GM18873 (cell line): ENCODE measurements at regions not wholly inside any gene's neighbourhood (a gene's known extent, or its start where the extent isn't known, plus 50 kb on each side); places are given as distances from the start of the nearest gene placed in this dataset.

Experiments
- ATAC-seq: cut with Tn5 transposase; IDR thresholded peaks from one replicate; pipeline ENCODE4 v1.9.1; 2021; ENCODE audit warnings: mild to moderate bottlenecking, moderate library complexity, moderate number of reproducible peaks; ENCODE audit not compliant: unreplicated experiment, low FRiP score

DNA sequence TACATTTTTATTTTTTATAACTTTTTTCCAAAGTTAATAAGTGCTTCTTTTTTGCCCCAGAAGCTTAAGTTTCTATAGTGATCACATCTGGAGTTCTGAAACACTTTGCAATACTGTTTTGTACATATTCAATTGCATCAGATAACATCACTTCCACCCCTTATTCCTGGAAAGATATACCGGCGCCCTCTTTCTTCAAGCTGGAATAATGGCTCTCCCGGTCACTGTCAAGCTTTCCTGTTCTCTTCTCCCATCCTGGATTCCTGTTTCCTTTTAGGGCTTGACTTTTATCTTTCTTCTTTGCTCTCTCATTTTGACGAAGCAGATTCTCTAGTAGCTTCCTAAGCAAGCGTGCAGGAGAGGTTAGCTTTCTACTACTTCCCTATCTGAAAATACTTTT, 1866.8 kb downstream of the MRPL39 start:
- ATAC-seq = no peak

- no peak for ATAC-seq
Observed at GRCh38 chr21:23732776-23733175, 1874.5 kb downstream of the MRPL39 start.

- no peak for ATAC-seq
Observed at GRCh38 chr21:23729331-23729730, 1878.0 kb downstream of the MRPL39 start.

- ATAC-seq = no peak
Observed at GRCh38 chr21:23725576-23725975, 1881.7 kb downstream of the MRPL39 start.

GRCh38 chr21:23718446-23719285, 1888.6 kb downstream of the MRPL39 start:
- no peak for ATAC-seq

GRCh38 chr21:23712166-23712565, 1895.1 kb downstream of the MRPL39 start:
- no peak for ATAC-seq

DNA sequence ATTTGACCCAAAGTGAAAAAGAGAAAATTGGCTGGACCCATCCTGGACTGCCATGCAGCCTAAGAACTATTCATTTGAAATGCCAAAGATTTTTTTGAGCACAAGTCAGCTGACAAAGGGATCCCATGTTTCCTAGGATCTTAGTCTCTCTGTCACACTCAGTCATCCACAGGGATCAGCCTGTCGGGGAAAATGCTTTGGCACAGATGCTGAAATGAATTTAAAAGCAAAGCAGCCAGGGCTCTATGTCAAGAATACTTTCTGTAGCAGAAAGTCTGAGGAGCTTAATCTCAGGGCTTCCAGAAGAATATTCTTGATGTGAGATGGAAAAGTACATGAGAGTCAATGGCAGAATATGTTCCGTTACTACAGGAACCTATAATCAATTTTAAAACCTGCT, 1900.8 kb downstream of the MRPL39 start:
- ATAC-seq = no peak

DNA sequence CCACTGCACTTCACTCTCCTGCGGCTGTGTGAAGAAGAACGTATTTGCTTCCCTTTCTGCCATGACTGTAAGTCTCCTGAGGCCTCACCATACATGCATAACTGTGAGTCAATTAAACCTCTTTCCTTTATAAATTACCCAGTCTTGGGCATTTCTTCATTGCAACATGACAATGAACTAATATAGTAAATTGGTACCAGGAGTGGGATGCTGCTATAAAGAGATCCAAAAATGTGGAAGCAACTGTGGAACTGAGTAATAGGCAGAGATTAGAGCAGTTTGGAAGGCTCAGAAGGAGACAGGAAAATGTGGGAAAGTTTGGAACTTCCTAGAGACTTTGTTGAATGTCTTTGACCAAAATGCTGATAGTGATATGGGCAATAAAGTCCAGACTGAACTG, 1907.9 kb downstream of the MRPL39 start:
- ATAC-seq = no peak

DNA sequence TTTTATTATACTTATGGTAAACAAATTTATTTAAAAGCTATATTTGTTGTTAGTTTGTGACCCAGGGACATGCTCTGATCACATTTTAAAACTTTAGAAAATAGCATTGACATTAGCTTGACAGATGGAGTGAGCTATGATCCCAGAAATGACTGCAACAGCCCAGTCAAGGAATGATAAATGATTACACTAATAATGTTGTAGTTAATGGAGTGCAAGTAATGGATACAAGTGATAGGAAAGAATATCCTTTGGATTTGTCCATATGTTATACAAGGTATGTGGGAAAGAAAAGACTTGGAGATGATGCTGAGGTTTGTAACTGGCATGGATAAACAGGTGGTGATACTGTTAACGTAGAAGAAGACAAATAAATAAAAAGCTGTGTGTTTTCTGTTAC, 1908.7 kb downstream of the MRPL39 start:
- ATAC-seq = no peak

- no peak for ATAC-seq
Observed at GRCh38 chr21:23695443-23695842, 1911.8 kb downstream of the MRPL39 start.

- no peak for ATAC-seq
Observed at GRCh38 chr21:23694390-23694789, 1912.9 kb downstream of the MRPL39 start.

- ATAC-seq = no peak
Observed at GRCh38 chr21:23690316-23690715, 1917.0 kb downstream of the MRPL39 start.

GRCh38 chr21:23686737-23687523, 1920.4 kb downstream of the MRPL39 start:
- ATAC-seq = no peak

DNA sequence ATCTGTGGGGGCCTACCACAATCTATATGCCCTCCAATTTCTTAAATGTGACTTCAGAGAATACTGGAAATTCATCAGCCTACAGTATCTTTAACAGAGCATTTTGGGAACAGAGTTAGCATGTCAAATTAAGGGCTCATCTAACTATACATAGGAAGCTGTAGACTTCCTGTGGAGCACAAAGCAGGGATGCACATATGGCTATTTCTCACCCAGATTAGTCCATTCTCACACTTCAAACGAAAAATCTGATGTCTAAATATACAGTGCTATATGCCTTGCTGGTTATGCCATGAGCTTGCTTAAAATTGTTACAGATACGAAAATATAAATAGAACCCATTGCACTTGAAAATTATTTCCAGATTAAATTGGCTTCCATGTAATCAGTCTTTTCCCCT, 1922.8 kb downstream of the MRPL39 start:
- ATAC-seq = no peak

DNA sequence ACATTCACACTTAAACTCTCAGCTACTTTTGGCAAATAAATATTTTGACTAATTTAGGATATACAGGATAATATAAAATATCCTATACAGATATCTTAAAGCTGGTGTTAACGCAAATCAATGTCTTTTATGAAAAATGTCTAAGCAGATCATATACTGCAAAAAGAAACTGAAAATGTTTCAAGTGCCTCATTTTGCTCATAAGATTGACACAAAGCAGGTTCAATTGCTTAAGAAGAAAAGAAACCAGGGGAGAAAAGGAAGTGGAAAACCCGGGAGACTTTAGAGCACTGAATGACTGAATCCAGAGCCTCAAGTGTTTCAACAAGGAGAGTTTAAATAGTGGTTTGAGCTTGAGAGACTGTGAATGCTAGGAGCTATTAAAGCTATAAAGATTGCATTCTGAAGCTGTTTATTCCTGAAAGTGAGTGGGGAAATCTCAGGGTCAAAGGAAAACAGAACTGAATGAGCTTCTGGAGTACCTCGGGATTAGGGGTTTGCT, 1943.0 kb downstream of the MRPL39 start:
- ATAC-seq = no peak

DNA sequence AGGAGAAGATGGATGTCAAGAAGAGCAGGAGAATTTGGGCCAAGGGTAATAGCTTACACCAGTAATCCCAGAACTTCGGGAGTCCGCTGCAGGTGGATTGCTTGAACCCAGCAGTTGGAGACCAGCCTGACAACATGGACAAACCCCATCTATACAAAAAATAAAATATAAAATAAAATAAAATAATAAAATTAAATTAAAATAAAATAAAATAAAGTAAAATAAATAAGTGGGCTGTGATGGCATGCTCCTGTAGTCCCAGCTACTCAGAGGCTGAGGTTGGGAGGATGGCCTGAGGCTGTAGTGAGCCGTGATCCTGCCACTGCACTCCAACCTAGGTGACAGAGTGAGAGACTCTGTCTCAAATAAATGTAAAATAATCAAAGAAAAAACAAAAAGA, 1946.7 kb downstream of the MRPL39 start:
- no peak for ATAC-seq

GRCh38 chr21:23644768-23645167, 1962.5 kb downstream of the MRPL39 start:
- ATAC-seq = no peak

DNA sequence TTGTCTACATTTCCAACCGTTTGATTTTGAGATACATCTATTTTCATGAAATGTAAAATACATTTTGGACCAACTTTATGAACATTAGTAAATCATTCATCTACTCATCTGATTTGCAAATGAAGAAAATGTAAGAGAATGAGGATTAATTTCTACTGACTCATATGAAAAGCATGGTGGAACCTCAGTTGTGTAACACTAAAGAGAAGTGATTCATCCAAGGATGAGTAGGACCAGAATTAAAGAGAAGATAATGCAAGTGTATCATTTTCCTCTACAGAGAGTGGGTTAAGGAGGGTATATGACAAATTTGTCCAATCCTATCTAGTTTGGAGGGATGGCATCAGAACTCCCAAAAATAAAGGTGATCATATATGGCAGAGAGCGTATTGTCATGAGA, 1967.6 kb downstream of the MRPL39 start:
- ATAC-seq = no peak

DNA sequence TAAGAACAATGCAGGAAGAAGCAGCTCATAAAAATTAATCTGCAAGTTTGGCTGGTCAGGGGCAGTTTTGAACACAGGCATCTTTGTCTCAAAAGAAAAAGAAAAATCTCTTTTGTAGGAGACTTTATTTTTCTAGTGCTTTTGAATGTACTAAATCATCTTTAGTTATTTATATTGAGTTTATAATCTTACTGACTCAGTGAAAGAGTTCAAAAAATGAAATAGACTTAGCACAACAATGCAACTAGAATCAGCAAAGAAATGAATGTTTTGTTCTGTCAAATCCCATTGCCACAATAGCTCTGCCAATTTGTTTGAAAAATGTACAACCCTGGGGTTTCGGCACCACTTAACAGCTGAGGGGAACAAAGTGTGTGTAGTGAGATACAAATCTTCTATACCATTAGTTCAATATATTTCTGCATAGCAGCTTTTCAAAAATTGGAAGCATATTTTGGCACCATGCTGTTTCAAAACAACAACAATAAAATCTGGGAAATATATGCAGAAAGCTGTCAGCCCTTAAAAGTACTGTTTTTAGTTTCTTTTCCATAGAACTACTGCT, 1969.1 kb downstream of the MRPL39 start:
- ATAC-seq = no peak

DNA sequence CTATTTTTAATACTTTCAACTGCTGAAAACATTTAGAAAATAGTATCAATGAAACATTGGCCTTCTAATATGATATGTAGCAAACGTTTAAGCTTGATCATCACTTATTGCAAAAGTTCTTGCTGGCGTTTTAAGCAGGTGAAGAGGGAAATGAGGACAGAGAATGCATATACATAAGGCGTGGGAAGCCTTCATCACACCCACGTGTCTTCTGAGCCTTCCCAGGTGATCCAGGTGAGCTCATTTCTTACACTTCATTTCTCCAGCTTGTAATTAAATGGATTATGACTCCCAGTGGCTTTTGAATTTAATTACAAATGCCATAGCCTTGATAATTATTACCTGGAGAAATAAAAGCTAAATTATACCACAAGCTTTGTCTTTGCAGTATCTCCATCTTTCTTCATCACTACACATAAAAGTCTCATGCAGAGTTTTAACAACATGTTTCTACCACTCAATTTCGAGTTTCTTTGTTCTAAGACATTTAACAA, 1973.8 kb downstream of the MRPL39 start:
- no peak for ATAC-seq

DNA sequence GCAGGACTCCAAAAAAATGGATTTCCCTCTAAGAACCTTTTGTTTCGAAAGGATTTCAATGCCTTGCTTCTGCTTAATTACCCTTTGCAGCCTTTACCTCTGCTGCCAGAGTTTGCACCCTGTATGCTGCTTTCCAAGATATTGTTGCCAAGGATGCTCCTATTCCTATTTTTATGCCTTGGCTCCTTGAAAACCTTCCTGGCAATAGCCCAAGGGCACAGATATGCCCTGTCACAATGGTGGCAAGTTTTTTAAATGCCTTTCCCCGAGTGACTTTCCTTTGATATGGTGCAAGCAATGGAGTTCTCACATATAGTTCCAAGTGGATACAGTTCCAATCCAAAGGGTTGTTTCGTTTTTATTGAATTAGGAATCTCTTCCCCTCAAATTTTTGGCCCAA, 1983.0 kb downstream of the MRPL39 start:
- no peak for ATAC-seq
